Mesenchymal stem cell (in vitro differentiated cells and primary cell): ENCODE measurements at regions not wholly inside any gene's neighbourhood (a gene's known extent, or its start where the extent isn't known, plus 50 kb on each side); places are given as distances from the start of the nearest gene placed in this dataset.

Source experiments
- DNase-seq: peaks from one replicate; pipeline ENCODE4 v3.0.0-alpha.2; 2013
- H2AFZ ChIP-seq: one replicate; pipeline ENCODE4 v1.6.1; 2013; ENCODE audit warnings: low read depth, mild to moderate bottlenecking, control low read depth, inconsistent platforms, low read length, moderate library complexity
- H2AK5ac ChIP-seq: 2 replicates; pipeline ENCODE4 v1.6.1; 2013; ENCODE audit warnings: low read length, moderate library complexity, mild to moderate bottlenecking, inconsistent platforms; ENCODE audit not compliant: severe bottlenecking
- H2BK120ac ChIP-seq: one replicate; pipeline ENCODE4 v1.6.1; 2013; ENCODE audit warnings: low read depth, mild to moderate bottlenecking, inconsistent platforms, low read length, moderate library complexity
- H2BK12ac ChIP-seq, 2 experiments: one replicate each; pipeline ENCODE4 v1.6.1; 2013; ENCODE audit warnings: inconsistent platforms in 2 of 2, low read length in 2 of 2, mild to moderate bottlenecking in 2 of 2, moderate library complexity in 2 of 2, control low read depth in 1 of 2
- H2BK15ac ChIP-seq: one replicate; pipeline ENCODE4 v1.6.1; 2013; ENCODE audit warnings: mild to moderate bottlenecking, low read depth, inconsistent platforms; ENCODE audit not compliant: poor library complexity, severe bottlenecking
- H2BK5ac ChIP-seq: 2 replicates; pipeline ENCODE4 v1.6.1; 2013; ENCODE audit warnings: low read depth, mild to moderate bottlenecking, low read length, control low read depth, inconsistent platforms; ENCODE audit not compliant: poor library complexity, severe bottlenecking
- H3K14ac ChIP-seq, 2 experiments: one replicate each; pipeline ENCODE4 v1.6.1; 2013; ENCODE audit warnings: inconsistent platforms in 2 of 2, low read length in 2 of 2, control low read depth in 1 of 2, mild to moderate bottlenecking in 1 of 2, moderate library complexity in 1 of 2
- H3K18ac ChIP-seq, 2 experiments: one replicate each; pipeline ENCODE4 v1.6.1; 2013; ENCODE audit warnings: inconsistent platforms in 2 of 2, low read length in 2 of 2, control low read depth in 1 of 2, low read depth in 1 of 2, mild to moderate bottlenecking in 1 of 2
- H3K23ac ChIP-seq, 2 experiments: one replicate each; pipeline ENCODE4 v1.6.1; 2013; ENCODE audit warnings: inconsistent platforms in 2 of 2, low read length in 2 of 2, mild to moderate bottlenecking in 2 of 2, moderate library complexity in 2 of 2, control low read depth in 1 of 2
- H3K27ac ChIP-seq: 2 replicates; pipeline ENCODE4 v1.5.1; 2013; ENCODE audit warnings: mild to moderate bottlenecking, moderate library complexity, low read length, control low read depth, inconsistent platforms; ENCODE audit not compliant: poor library complexity, severe bottlenecking
- H3K27me3 ChIP-seq, 2 experiments: 2 replicates each; pipeline versions ENCODE4 v1.6.1 to v1.7.0; 2013; ENCODE audit warnings: low read length in 2 of 2, mild to moderate bottlenecking in 2 of 2, moderate library complexity in 2 of 2, control low read depth in 1 of 2, inconsistent platforms in 1 of 2; ENCODE audit not compliant: control insufficient read depth in 1 of 2, insufficient read depth in 1 of 2
- H3K36me3 ChIP-seq, 2 experiments: 2 replicates each; pipeline versions ENCODE4 v1.6.1 to v1.7.0; 2013; ENCODE audit warnings: low read length in 2 of 2, control low read depth in 1 of 2, inconsistent platforms in 1 of 2, low read depth in 1 of 2, mild to moderate bottlenecking in 1 of 2; ENCODE audit not compliant: insufficient read depth in 2 of 2, control insufficient read depth in 1 of 2
- H3K4ac ChIP-seq, 2 experiments: one replicate each; pipeline ENCODE4 v1.6.1; 2013; ENCODE audit warnings: inconsistent platforms in 2 of 2, low read length in 2 of 2, mild to moderate bottlenecking in 2 of 2, moderate library complexity in 2 of 2, control low read depth in 1 of 2, low read depth in 1 of 2
- H3K4me1 ChIP-seq: 2 replicates; pipeline ENCODE4 v1.6.1; 2013; ENCODE audit warnings: low read depth, low read length, control low read depth; ENCODE audit not compliant: control insufficient read depth, insufficient read depth
- H3K4me2 ChIP-seq: 2 replicates; pipeline ENCODE4 v1.6.1; 2013; ENCODE audit warnings: low read length, mild to moderate bottlenecking, inconsistent platforms; ENCODE audit not compliant: poor library complexity, severe bottlenecking
- H3K4me3 ChIP-seq, 2 experiments: 2 replicates each; pipeline versions ENCODE4 v1.5.1 to v1.7.0; 2013; ENCODE audit warnings: low read length in 2 of 2, mild to moderate bottlenecking in 2 of 2, control low read depth in 1 of 2, low read depth in 1 of 2; ENCODE audit not compliant: insufficient read depth in 1 of 2
- H3K79me1 ChIP-seq: replicated peaks from 2 replicates; pipeline ENCODE4 v1.6.1; 2013; ENCODE audit warnings: mild to moderate bottlenecking, control low read depth, low read length, inconsistent platforms; ENCODE audit not compliant: poor library complexity, severe bottlenecking
- H3K9ac ChIP-seq: 2 replicates; pipeline ENCODE4 v1.7.0; 2013; ENCODE audit warnings: mild to moderate bottlenecking, low read length, moderate library complexity
- H3K9me3 ChIP-seq: 2 replicates; pipeline ENCODE4 v1.7.0; 2013; ENCODE audit warnings: mild to moderate bottlenecking, low read length; ENCODE audit not compliant: control insufficient read depth
- H4K8ac ChIP-seq: one replicate; pipeline ENCODE4 v1.6.1; 2013; ENCODE audit warnings: inconsistent platforms, mild to moderate bottlenecking, low read length, moderate library complexity
- H4K91ac ChIP-seq: one replicate; pipeline ENCODE4 v1.6.1; 2013; ENCODE audit warnings: mild to moderate bottlenecking, low read length, inconsistent platforms
- WGBS: methylation state at CpG from one replicate; pipeline ENCODE4 v1.1.7; 2013; ENCODE audit warnings: mixed read lengths; 5-methylcytosine and 5-hydroxymethylcytosine counted together

GRCh38 chr4:156101571-156101970, 147.9 kb upstream of the CTSO start:
- no peak overlapping the region for H3K4me3 ChIP-seq

GRCh38 chr4:156100651-156101050, 147.0 kb upstream of the CTSO start:
- Histone ChIP-seq H3K36me3 (no peaks in the 10 kb centered on the region), H3K23ac (no peak overlapping the region), H2BK15ac (no peak overlapping the region), H3K14ac (no peak overlapping the region), H3K4me3 (no peak overlapping the region), H2BK12ac (no peak overlapping the region), H2AFZ (no peak overlapping the region), H3K18ac (no peak overlapping the region), H2BK120ac (no peak overlapping the region), H4K91ac (no peak overlapping the region), H3K9me3 (no peaks in the 10 kb centered on the region), H3K9ac (no peak overlapping the region), H3K4me2 (no peak overlapping the region), H3K4ac (no peak overlapping the region), H2AK5ac (no peak overlapping the region), H3K4me1 (no peaks in the 10 kb centered on the region), H3K27me3 (no peaks in the 10 kb centered on the region), H3K27ac (no peak overlapping the region), H2BK5ac (no peak overlapping the region), H3K79me1 (no peaks in the 10 kb centered on the region), H4K8ac (no peak overlapping the region)
- no peak for DNase-seq

More at GRCh38 chr4:156101571-156101970, 147.9 kb upstream of the CTSO start:
- no peak overlapping the region for H2BK12ac ChIP-seq
- no peak overlapping the region for H3K14ac ChIP-seq
- no peak overlapping the region for H3K27ac ChIP-seq
- no peak overlapping the region for H3K23ac ChIP-seq
- 38% methylated on average over 1 of the region's 1 CpG for WGBS
- H4K91ac ChIP-seq = no peak overlapping the region
- no peak overlapping the region for H3K4me2 ChIP-seq
- H3K27me3 ChIP-seq = no peaks in the 10 kb centered on the region
- H3K4ac ChIP-seq = no peak overlapping the region
- no peak overlapping the region for H3K9ac ChIP-seq
- H3K9me3 ChIP-seq = no peaks in the 10 kb centered on the region
- H3K4me1 ChIP-seq = no peaks in the 10 kb centered on the region
- H2BK5ac ChIP-seq = no peak overlapping the region
- H2AK5ac ChIP-seq = no peak overlapping the region
- no peak overlapping the region for H2BK120ac ChIP-seq
- no peak overlapping the region for H2BK15ac ChIP-seq
- no peak for DNase-seq
- no peaks in the 10 kb centered on the region for H3K79me1 ChIP-seq
- no peaks in the 10 kb centered on the region for H3K36me3 ChIP-seq
- H2AFZ ChIP-seq = no peak overlapping the region
- H3K18ac ChIP-seq = no peak overlapping the region
- no peak overlapping the region for H4K8ac ChIP-seq

GRCh38 chr4:156098805-156099204, 145.1 kb upstream of the CTSO start:
- no peak overlapping the region for H3K27ac ChIP-seq
- peak overlapping the region; percentile 39 for H2AFZ ChIP-seq
- H2BK12ac ChIP-seq = no peak overlapping the region
- no peak overlapping the region for H3K9ac ChIP-seq
- H3K9me3 ChIP-seq = no peaks in the 10 kb centered on the region
- no peak overlapping the region for H2AK5ac ChIP-seq
- no peak overlapping the region for H3K4me3 ChIP-seq
- H2BK120ac ChIP-seq = no peak overlapping the region
- H3K27me3 ChIP-seq = no peaks in the 10 kb centered on the region
- H3K14ac ChIP-seq = no peak overlapping the region
- 87% methylated on average over 4 of the region's 4 CpGs for WGBS
- no peaks in the 10 kb centered on the region for H3K36me3 ChIP-seq
- no peak overlapping the region for H3K23ac ChIP-seq
- H3K18ac ChIP-seq = no peak overlapping the region
- no peak overlapping the region for H3K4me2 ChIP-seq
- no peak overlapping the region for H3K4ac ChIP-seq
- H2BK15ac ChIP-seq = no peak overlapping the region
- no peaks in the 10 kb centered on the region for H3K79me1 ChIP-seq
- H4K91ac ChIP-seq = no peak overlapping the region
- no peak overlapping the region for H4K8ac ChIP-seq
- no peak overlapping the region for H2BK5ac ChIP-seq
- no peaks in the 10 kb centered on the region for H3K4me1 ChIP-seq
- no peak for DNase-seq

GRCh38 chr4:156085100-156085499, 131.4 kb upstream of the CTSO start:
- H3K9ac ChIP-seq = no peak overlapping the region
- DNase-seq = no peak
- no peak overlapping the region for H3K4me3 ChIP-seq

More at GRCh38 chr4:156085100-156085499, 131.4 kb upstream of the CTSO start:
- Histone ChIP-seq H4K91ac (no peak overlapping the region), H3K79me1 (no peaks in the 10 kb centered on the region), H2BK120ac (no peak overlapping the region), H3K27ac (no peak overlapping the region), H3K4ac (no peak overlapping the region), H3K27me3 (no peaks in the 10 kb centered on the region), H3K9me3 (peaks cover 3% of the 10 kb centered on the region), H3K18ac (no peak overlapping the region), H3K36me3 (no peaks in the 10 kb centered on the region), H2BK15ac (no peak overlapping the region), H3K14ac (no peak overlapping the region), H2BK5ac (no peak overlapping the region), H3K23ac (no peak overlapping the region), H2AFZ (no peak overlapping the region), H2AK5ac (no peak overlapping the region), H3K4me2 (no peak overlapping the region), H2BK12ac (no peak overlapping the region), H4K8ac (no peak overlapping the region), H3K4me1 (no peaks in the 10 kb centered on the region)
